ENCODE measurements at regions not wholly inside any gene's neighbourhood (a gene's known extent, or its start where the extent isn't known, plus 50 kb on each side); places are given as distances from the start of the nearest gene placed in this dataset.

DNA sequence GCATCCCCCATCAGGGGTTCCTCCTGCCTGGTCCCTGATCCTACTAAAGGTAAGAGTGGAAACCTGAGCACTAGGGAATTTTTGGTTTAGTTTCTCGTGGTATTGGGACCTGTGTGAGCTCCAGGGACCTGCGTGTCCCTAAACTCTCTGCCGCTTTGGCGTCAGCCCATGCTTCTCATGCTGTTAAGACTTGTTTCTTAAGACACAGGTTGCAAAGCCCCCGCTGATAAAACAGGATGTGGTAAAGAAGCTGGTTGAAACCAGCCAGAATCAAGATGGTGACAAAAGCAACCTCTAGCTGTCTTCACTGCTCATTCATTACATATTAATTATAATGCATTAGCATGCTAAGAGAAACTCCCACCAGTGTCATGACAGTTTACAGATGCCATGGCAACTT lies 64.6 kb downstream of the LYZL4 start:
- no peak for DNase-seq

DNA sequence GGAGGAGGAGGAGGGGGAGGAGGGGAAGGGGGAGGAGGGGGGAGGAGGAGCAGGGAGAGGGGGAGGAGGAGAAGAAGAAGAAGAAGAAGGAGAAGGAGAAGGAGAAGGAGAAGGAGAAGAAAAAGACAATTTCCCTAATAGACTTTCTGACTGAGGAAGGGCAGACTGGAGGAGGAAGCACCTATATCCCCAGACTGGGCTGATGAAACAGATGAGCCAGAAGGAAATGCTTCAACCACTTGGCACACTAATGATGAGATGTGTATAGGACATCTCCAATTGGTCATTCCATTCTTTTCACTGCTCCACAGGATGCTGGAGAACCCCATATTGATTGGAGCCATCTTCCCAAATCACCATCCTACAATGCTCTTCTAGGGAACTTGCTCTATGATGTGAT lies 69.9 kb downstream of the LYZL4 start:
- DNase-seq = peak; percentile 16

DNA sequence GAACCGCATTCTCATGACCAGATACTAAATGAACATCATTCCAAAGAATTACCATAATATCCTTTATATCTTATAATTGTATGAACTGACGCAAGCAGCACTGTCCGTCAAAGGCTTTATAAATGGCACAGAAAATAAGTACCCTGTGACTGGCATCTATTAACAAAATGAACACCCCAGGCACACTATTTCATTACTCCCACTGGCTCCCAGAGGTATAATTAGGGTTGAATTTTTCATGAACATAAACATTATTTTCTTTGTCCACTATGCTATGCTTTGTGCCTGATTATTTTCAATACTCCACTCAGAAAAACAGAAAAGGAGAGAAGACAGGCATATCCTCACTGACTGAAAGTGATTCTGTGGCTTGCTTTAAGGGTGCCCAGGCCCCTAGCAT lies 71.1 kb downstream of the LYZL4 start:
- no peak for DNase-seq

DNA sequence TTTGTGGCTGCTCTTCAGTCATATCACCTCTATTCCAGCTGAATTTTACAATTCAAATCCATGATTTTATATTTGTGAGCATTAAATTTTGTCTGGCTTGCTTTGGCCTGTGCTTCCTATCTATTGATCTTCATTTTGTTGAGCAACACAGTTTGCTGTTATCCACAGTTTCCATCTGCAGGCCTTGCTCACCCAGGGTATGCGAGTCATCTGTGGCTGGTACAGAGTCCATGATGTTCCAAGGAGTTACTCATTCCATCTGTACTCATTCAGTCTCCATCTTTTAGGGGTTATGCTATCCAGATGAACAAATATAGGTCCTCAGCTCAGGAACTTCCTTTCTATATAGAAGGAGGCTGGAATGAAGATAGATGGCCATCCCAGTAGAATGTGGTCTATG lies 70.1 kb upstream of the CCK start:
- DNase-seq = no peak

DNA sequence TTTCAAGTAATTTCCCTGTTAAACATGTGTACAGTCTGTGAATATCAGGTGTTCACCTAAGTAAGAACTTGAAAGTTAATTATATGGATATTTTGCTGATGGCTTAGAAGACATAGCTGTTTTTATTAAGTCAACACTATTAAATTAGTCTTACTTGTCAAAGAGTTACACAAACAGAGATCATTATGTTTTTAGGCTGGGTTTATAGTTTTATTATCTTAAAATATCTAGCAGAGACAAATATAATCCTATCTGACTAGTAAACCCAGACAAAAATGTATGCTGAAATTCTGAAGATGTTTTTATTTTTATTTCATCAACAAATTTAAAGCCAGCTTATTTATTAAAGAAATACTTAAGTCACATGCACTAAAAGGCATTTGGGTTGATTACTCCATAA lies 51.2 kb upstream of the CCK start:
- DNase-seq = no peak

Data from fibroblast of skin of right biceps (primary cell).